DMS53 treated with DMSO at 0.1 percent for 48 hours (cell line): ENCODE measurements at regions not wholly inside any gene's neighbourhood (a gene's known extent, or its start where the extent isn't known, plus 50 kb on each side); places are given as distances from the start of the nearest gene placed in this dataset.
"Not testable (repeated sequence)": the region's sequence is repeated elsewhere in the genome, so short reads cannot be mapped to it uniquely, and the experiment has no call there.

Source experiments
- DNase-seq: peaks from one replicate; lab custom pipeline; 2025; ENCODE audit not compliant: unreplicated experiment; lab: John Stamatoyannopoulos, UW

- no peak for DNase-seq
Observed at GRCh38 chr9:118693645-118694044, 675.6 kb downstream of the BRINP1 start.

GRCh38 chr9:118695249-118695648 is 674.0 kb downstream of the BRINP1 start:
- DNase-seq = not testable (repeated sequence)

GRCh38 chr9:118701985-118702384 is 667.2 kb downstream of the BRINP1 start:
- DNase-seq = no peak

GRCh38 chr9:118711843-118712242 is 657.4 kb downstream of the BRINP1 start:
- DNase-seq = no peak

DNA sequence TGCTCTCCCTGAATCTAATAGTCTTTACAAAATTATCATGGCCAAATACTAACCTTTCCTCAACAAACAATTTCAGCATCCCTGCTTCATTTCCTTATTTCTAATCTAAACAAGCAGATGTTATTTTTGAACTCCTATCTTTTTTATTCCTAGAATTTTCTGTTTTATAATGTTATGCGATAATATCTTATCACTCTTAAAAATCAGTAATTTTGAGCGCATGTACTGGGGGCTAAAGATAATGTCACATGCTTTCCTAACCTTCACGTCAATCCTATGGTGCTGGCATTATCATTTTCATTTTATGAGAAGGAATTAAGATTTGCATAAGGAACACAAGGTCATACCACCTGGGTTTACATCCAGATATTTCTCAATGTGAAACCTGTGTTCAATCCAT is 648.0 kb downstream of the BRINP1 start:
- no peak for DNase-seq

GRCh38 chr9:118721923-118722322 is 647.3 kb downstream of the BRINP1 start:
- no peak for DNase-seq

DNA sequence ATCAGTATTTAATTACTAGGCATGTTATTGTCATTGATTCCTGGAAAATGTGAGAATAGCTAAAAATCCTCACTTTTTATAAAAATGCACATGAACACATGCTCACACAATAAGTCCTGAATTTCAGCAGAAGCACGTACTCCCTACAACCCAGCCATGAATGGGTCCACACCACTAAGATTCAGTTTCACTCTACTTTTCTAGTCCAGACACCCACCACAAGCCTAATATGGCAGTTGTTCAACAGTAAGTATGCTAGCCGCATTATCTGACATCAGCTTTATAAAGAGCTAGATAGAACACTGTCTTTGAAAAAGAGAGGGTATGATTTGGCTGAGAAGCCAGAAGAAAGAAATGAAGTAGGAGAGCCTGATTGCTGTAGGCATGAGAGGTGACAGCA is 639.3 kb downstream of the BRINP1 start:
- no peak for DNase-seq

DNA sequence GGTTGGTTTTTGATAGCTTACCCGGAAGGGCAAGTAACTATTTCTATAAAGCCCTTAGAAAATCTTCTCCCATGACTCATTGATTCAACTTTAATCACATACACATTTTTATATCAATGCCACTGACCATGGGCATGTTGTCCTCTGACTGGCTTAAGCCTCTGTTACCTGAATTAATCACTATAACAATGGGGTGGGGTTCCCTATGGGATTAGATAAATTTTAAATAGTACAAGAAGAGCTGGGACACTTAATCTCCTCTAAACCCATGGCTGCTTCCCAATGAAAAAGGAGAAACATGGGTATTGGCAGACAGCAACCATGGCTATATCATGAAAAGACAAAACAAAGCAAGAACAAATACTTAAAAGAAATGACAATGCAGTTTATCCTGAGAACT is 636.2 kb downstream of the BRINP1 start:
- DNase-seq = no peak

DNA sequence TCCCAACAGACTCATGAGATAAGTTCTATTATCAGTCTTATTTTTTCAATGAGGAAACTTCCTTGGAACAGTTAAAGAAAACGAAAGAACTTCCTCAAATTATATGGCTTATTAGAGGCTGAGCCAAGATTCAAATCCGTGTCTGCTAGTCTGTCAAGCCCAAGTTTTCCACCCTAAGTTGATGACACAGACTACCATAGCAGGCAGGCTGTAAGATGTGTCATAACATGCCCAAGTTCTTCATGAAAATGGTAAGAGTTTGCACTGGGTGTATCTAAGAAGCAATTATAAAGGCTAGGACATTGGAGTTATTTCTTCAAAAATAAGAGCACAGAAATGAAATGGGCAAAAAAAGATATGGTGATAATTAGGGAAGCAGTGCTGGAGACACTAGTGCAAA is 634.5 kb downstream of the BRINP1 start:
- DNase-seq = no peak

- no peak for DNase-seq
Observed at GRCh38 chr9:118736406-118736805, 632.8 kb downstream of the BRINP1 start.

GRCh38 chr9:118751077-118751847 is 618.0 kb downstream of the BRINP1 start:
- DNase-seq = no peak

DNA sequence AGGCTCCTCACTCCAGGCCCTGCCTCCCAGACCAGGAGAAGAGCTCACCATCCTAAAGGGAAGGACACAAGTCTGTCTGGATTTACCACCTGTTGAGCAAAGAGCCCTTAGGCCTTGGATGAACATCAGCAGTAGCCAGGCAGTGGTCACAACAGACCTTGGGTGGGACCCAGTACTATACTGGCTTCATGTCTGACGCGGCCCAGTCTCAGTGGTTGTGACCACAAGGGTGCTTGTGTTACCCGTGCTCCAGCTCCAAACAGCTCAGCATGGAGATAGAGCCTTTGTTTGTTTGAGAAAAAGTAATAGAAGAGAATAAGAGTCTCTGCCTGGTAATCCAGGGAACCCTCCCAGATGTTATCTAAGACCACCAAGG is 617.4 kb downstream of the BRINP1 start:
- no peak for DNase-seq

DNA sequence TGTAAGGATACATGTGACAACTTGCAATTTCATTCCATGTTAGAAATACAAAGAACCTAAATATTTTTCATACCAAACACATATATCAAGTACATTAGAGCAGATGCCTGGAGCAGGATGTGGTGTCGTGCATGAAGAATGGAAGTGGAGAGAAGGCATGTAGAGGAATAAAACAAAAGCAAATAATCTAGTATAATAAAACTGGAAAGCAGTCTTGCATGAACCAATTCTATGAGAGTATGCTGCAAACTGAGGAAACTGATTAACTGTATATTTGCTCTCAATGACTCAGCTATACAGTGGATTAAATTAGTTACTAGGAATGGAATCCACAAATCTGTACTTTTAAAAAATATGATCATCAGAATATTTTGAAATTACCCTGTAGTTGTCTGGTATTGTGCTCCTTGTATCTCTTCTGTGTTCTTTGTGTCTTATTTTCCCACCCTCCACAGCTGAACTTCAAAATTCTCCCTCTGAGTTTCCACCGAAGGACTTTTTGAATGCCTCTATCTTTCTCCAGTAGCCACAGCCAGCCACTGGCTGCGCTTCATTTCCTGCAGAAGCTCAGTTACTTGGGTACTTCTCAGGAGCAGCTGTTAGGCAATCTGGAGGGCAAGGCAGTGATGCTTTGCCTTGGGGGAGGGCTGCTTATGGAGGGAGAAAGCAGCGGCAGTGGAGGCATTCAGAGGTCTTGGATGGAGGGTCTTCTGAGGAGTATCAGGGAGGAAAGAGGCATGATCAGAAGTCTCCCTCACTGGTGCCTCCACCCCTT is 608.0 kb downstream of the BRINP1 start:
- DNase-seq = no peak

- no peak for DNase-seq
Observed at GRCh38 chr9:118767571-118767970, 601.7 kb downstream of the BRINP1 start.

DNA sequence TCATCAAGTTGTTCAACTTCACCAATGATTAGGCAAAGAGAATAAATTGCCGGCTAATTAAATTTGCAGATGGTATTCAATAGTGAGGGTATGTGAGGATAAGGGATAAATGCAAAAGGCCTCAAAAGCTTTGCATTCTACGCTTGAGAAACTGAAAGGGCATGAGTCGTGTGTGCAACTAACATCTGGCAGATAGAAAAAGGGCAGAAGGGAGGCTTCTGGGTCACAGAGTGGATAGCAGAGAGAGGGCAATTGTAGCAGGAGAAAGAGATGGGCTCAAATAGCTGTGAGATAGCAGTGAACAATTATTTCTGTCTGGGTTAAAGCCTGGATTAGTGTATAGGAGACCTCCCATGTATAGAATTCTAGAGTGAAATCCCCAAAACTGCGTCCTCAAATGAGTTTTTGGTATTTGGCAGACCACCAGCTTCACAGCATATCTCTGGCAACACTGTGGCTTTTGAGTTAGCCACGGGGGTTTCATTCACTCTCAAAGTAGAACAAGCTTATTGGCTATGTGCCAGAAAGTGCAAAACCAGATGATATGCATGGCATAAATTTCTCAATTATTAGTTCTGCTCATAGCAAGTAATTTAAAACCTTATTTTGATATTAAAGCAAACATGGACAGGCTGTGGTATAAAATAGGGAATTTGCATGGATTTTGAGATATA is 586.3 kb downstream of the BRINP1 start:
- no peak for DNase-seq

GRCh38 chr9:118784033-118784432 is 585.2 kb downstream of the BRINP1 start:
- DNase-seq = no peak

DNA sequence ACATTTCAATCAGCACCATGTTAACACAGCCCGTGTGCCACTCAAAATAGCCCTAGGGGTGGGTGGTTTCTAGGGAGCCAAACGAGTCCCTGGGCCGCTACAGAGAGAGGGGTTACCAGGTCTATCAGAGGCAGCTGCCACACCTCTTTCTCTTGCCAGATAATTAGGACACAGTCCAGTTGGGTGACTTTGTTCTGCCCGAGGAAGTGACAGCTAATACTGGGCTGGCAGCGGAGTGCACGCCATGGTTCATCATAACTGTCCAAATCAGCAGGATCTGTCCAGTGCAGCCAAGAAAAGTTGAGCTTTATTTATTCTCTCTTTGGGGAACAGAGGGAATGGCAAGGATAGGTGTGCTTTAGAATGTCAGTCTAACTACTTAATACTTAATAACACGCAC is 583.8 kb downstream of the BRINP1 start:
- DNase-seq = no peak

GRCh38 chr9:118786877-118787276 is 582.4 kb downstream of the BRINP1 start:
- DNase-seq = no peak

DNA sequence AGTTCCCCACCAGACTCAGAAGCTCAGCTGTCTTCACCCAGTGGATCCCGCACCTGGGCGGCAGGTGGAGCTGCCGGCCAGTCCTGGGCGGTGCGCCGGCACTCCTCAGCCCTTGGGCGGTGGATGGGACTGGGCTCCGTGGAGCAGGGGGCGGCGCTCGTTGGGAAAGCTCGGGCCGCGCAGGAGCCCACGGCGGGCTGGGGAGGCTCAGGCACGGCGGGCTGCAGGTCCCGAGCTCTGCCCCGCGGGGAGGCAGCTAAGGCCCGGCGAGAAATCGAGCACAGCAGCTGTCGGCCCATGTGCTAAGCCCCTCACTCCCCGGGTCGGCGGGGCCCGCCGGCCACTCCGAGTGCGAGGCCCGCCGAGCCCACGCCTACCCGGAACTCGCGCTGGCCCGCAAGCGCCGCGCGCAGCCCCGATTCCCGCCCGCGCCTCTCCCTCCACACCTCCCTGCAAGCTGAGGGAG is 560.0 kb downstream of the BRINP1 start:
- DNase-seq = peak; percentile 71

DNA sequence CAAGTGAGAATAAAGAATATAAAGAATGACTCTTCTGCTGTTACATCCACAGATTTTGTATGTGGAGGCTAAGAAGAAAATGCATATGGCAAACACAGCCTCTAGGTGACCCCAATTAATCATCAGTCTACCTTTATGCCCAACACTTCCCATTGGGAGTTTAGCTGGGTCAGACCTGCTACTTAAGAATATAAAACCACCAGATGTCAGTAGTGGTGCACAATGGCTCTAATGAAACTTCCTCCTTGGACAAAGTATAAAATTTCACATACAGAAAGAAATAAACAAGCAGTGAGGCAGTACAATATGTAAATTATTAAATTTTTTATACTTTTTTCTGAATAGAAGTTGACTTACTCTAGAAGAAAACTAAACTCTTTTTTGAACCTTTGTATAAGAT is 539.9 kb downstream of the BRINP1 start:
- peak; percentile 32 for DNase-seq

GRCh38 chr9:118832371-118832770 is 536.9 kb downstream of the BRINP1 start:
- DNase-seq = no peak

DNA sequence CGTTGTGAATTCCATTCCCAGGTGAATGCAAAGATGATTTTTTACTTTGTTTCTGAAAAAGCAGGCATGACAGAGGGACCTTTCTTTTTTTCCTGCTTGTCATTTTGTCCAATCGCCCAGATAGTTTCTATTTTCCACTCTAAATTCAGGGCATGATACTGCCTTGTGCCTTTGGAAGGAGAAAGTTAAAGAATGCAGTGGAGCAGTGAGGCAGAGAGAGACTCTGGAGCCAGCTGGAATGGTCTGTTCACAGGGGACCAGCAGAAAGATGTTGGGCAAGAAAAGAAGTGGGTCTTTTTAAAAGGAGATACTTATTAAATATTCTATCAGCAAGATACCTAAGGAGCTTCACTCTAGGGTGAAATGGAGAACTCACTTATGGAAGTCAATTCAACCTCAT is 532.3 kb downstream of the BRINP1 start:
- no peak for DNase-seq
